Activated CD4-positive, alpha-beta T cell treated with anti-CD3 and anti-CD28 coated beads for 24 hours (primary cell): ENCODE measurements at regions not wholly inside any gene's neighbourhood (a gene's known extent, or its start where the extent isn't known, plus 50 kb on each side); places are given as distances from the start of the nearest gene placed in this dataset.

Source experiments
- DNase-seq, 2 donors: peaks; one replicate each; pipeline ENCODE4 v3.0.0-alpha.2; 2020; ENCODE audit warnings: low read depth in 2 of 2

DNA sequence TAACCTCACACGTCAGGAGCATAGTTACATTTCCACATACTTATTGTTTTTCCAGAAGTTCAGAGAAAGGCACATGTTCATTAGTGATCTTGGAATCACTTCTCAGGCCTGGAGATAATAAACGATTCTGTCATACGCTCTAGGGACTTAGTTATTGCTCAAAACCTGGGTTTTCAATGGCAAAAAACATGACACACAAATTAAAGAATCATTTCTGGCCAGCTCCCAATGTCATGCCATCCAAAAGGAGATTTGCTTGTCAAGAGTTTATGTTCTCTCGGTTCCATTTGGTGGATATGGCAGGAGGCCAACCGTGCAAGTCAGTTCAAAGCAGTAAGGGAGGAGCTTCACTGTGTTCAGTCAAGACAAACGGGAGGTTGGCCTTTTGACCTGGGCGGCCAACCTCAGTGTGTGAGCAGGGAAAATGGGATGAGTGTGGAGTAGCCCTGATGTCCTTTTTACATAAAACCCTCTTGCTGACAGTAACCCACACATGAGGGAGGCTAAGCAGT, 123.4 kb downstream of the NXNL2 start:
- no peak for DNase-seq

DNA sequence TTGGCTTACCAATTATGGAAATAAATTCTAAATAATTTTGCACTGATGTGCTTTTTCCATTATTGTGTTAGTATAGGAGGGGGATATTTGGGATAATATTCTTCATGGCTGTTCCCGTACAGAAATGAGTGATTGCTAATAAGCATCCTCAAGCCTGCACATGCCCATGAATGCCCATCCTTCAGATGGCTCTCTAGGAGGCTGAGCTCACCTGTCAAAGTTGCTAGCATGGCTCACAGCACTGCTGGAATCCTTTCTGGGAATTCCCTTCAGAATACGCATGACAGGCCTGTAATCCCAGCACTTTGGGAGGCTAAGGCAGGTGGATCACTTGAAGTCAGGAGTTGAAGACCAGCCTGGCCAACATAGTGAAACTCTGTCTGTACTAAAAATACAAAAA, 124.1 kb downstream of the NXNL2 start:
- no peak for DNase-seq

DNA sequence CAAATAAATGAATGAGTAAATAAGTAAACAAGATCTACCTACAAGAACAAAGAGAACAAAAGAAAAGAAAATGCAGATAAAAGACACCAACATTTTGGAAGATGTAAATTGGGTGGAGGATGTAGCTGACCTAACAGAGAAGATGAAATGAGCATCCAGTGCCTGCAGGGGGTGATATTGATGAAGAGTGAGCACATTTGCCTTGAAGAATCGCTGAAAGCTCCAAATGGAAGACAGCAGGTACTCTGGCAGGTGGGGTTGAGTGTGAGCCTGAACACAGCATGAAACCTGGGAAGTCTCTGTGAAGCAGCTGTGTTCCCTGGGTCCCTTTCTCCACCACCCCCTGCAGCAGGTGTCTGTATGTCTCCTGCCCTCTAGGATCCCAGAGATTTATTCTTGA, 125.6 kb downstream of the NXNL2 start:
- DNase-seq: no peak

DNA sequence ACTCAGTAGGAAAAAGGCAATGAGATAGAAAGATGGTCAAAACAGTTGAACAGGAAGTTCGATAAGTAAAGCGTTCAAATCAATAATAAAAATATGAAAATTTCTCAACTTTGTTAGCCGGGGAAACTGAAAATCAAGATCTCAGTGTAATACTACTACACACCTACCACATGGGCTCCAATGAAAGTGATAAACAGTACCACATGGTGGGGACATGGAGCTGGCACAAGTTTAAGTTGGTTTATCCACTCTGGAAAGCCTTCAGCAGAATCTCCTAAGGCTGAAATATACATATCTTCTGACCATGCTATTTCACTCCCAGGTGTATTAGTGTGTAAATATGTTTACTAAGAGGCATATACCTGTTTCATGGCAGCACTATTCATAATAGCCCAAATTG, 126.8 kb downstream of the NXNL2 start:
- no peak for DNase-seq

DNA sequence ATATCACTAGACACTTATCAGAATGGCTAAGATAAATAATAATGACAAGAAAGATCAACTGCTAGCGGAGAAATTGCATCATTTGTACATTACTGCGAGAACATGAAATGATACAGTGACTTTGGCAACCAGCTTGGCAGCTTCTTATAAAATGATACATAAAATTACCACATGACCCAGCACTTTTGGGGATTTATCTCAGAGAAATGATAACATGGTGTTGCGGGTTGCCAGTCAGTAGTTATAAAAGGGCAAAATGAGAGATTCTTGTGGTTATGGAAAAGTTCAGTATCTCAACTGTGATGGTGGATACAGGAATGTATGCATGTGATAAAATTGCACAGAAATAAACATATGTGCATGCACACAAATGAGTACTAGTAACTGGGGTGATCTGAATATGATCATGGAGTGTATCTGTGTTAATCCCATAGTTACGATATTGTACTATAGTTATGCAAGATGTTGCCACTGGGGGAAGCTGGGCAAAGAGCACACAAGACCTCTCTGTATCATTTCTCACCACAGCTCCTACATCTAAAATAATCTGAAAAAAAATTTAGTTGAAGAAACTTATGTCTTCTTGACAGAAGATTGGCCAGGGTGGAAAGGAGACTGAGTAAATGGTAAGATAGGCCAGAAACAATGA, 128.9 kb downstream of the NXNL2 start:
- no peak for DNase-seq

DNA sequence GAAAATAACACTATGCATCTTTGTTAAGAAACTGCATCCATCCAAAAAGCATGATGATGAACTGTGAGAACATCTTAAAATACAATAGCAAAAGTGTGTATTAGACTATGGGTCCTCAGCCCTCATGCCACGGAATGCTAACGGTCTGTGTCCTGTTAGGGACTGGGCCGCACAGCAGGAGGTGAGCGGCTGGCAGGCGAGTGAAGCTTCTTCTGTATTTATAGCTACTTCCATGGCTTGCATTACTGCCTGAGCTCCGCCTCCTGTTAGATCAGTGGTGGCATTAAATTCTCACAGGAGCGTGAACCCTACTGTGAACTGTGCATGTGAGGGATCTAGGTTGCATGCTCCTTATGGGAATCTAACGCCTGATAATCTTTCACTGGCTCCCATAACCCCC, 129.8 kb downstream of the NXNL2 start:
- DNase-seq: no peak

DNA sequence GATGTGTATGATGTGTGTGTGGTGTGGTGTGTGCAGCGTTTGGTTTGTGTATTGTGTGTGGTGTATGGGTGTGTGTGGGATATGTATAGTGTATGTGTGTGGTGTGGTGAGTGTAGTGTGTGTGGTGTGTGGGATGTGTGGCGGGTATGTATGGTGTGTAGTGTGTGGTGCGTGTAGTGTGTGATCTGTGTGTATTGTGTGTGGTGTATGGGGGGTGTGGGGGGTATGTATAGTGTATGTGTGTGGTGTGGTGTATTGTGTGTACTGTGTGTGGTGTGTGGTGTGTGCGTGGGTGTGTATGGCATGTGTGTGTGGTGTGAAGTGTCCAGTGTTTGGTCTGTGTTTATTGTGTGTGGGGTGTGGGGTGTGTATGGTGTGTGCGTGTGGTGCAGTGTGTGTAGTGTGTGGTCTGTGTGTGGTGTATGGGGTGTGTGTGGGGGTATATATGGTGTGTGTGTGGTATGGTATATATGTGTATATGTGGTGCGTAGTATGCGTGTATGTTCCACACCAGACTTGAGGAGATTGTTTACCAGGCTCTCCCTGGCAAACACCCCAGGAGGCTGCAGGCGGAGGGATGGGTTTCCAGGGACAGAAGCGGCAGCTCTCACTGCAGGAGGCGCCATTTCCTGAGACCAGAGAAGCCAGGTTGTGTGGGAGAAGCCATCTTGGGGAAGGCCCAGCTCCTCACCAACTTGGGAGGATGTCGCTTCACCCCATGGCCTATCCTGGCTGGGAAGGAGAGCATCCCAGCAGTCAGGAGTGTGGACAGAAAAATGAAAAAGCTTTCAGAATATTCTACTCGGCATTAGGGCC, 138.1 kb downstream of the NXNL2 start:
- no peak for DNase-seq

DNA sequence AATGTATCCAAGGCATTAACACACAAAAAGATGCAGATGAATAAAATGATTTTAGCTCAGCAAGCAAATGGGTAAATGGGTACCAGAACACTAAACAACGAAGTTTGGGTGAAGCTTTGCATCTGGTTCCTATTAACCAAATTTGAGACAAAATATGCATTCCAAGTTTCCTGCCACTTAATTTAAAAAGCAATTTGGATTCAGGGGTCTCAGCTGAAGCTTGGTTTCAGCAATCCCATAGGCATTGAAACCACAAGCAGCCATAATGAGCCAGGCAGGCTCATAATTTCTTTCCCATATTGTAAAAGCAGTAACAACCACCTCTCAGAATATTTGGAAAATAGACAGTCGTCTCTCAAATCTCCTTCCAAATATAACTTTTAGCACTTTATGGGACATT, 138.9 kb downstream of the NXNL2 start:
- DNase-seq: no peak

DNA sequence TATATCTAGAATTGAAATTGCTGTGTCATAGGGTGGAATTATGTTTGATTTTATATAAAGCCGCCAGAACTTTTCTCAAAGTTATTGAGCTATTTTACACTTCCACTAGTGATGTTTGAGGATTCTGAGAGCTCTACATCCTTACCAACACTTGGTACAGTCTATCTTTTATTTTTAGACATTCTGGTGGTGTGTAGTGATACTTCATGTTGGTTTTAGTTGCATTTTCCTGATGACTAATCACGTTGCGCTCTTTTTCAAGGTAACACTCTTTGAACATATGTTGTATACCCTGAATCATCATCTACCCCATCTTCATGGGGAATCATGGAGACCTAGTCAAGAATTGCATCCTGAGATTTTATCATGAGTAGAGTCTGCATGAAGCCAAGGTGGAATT, 141.7 kb downstream of the NXNL2 start:
- DNase-seq: no peak

DNA sequence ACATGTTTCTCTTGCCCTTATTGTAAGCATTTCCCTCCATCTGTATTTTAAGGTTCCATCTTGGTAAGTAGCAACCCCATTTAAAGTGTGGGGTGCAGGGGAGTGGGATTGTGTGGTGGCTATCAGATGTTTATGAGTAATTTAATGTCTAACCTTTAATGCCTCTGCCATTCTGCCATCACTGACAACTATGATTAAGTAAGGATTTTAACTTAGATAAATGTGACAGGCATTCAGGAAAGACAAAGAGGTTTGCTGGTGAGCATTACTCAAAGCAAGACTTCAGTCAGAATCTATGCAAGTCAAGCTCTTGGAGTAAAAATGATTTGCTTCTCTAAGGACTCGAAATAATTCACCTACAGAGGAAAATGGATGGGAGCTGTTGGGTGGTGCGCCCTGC, 143.0 kb downstream of the NXNL2 start:
- DNase-seq: no peak

DNA sequence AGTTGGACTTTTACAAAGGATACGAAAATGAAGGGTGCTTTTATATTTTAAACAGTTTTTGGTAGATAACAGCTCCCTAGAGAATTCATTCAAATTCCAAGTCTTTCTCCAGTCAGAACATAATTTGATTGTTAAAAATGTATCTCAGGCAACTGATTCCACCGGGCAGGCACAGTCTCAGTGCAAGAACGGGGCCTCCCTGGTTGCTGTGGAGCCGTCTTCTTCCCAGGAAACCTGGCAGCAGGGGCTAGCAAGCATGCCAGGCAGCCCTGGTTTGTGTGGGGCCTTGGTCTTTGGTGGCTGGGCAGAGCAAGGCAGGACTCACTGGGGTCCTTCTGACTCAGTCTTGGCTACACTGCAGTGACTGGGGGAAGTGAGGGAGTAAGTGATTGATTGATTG, 143.5 kb downstream of the NXNL2 start:
- DNase-seq: no peak

DNA sequence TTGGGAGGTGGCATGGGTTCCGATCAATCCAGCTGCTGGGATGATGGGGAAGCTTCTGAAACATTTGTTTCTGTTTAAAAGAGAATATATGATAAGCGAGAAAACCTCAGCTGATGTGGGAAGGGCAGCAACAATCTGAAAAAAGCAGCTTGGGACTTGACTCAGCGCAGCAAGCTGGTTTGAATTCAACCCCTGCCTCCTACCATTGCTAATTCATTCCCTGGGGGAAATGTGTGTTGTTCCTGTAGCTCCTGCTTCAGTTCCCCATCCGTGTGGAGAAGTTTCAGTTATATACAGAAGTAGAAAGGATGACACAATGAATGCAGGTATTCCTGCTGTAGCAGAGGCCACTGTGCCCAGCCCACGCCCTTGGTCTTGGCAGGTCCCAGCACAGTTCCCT, 145.1 kb downstream of the NXNL2 start:
- DNase-seq: no peak

DNA sequence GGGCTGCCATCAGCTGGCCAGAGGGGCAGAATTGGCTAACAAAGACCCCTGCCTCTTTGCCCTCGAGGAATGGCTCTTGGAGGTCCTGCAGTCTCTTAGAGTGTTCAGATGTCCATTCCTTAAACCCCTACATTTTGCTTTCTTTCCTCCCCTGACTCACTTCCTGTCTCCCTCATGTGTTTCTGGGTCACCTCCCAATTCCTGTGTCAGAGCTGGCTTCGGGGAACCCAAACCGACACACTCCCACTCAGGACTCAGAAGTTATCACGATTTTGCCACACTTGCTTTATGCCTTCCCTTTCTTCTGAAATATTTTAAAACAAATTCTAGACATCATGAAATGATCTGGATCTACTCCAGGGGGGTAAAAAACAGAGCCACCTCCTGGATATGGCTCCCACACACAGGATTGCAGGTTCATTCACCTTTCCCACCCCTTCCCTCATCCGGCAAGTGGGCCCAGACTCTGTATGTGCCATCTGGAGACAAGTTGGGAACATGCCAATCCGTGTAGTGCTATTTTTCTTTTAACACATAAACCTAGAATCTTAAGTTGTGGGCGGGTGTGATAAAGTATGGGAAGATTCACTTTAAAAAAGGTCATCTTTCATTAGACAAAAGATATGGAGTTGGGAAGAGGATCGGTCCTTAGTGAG, 145.7 kb downstream of the NXNL2 start:
- no peak for DNase-seq

DNA sequence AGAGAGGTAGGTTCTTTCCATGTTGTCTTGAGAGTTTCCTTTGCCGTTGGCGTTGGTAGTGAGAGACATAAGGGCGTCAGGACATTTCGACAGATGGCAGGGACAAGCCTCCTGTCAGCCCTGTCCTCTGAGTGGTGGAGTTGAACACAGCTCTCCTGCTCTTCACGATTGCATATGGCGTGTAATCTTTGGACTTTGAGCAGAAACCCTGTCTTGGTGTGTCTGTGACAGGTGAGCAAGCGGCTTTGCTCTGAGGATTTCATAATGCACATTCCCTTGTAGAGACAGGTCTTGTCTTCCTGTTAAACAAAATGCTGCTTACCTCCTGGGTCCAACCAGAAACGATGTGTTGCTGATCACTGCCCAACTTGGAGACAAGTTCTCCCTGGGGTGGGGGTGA, 146.5 kb downstream of the NXNL2 start:
- DNase-seq: no peak

DNA sequence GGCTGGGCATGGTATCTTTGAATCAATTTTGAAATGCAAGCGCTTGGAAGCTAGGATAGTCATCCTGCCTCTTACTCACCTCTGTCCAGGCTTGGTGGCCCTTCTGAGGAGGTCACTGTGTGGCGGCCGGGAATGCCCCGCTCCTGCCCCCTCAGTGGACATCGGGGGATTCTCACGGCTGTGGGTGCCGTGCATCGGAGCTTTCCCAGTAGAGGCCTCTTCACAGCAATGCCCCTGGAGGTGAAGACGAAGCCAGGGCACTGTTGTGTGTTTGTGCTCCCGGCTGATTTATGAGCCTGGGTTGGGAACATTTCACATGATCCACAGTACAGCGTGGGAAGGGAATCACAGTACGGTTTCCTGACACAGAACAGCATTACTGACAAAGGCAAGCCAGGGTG, 147.5 kb downstream of the NXNL2 start:
- DNase-seq: no peak

DNA sequence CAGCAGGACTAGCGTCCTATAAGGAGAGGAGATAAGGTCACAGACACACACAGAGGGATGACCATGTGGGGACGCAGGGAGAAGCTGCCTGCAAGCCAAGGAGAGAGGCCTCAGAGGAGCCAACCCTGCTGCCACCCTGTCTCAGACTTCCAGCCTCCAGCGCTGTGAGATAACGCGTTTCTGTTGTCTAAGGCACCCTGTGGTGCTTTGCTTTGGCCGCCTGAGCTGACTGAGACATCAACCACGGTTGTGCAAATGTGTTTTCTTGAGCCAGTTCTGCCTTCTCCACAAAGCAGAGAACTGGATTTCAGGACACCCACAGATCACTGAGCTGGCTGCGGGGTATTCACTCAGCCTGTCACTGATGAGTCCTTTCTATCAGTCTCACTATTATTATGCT, 149.1 kb downstream of the NXNL2 start:
- no peak for DNase-seq

DNA sequence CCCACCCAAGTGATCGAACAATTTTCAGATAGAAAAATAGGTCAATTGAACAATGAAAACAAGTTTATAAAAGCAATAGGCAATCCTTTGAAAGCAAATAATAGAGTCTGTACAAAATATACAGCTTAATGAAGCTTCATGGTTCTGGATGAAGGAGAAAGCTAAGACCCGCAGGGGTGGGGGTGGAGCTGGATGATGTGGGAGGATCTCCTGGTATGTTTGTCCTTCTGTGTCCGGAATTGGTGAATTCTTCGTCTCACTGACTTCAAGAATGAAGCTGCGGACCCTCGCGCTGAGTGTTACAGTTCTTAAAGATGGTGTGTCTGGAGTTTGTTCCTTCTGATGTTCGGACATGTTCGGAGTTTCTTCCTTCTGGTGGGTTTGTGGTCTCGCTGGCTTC, 149.9 kb downstream of the NXNL2 start:
- DNase-seq: no peak

DNA sequence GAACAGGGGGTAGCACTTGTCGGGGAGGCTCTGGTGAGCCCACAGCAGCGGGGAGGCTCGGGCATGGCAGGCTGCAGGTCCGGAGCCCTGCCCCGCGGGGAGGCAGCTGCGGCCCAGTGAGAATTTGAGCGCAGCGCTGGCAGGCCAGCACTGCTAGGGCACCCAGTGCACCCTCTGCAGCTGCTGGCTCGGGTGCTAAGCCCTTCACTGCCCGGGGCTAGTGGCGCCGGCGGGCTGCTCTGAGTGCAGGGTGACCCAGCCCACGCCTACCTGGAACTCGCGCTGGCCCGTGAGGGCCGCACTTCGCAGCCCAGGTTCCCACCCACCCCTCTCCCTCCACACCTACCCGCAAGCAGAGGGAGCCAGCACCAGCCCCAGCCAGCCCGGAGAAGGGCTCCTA, 151.0 kb downstream of the NXNL2 start:
- no peak for DNase-seq

DNA sequence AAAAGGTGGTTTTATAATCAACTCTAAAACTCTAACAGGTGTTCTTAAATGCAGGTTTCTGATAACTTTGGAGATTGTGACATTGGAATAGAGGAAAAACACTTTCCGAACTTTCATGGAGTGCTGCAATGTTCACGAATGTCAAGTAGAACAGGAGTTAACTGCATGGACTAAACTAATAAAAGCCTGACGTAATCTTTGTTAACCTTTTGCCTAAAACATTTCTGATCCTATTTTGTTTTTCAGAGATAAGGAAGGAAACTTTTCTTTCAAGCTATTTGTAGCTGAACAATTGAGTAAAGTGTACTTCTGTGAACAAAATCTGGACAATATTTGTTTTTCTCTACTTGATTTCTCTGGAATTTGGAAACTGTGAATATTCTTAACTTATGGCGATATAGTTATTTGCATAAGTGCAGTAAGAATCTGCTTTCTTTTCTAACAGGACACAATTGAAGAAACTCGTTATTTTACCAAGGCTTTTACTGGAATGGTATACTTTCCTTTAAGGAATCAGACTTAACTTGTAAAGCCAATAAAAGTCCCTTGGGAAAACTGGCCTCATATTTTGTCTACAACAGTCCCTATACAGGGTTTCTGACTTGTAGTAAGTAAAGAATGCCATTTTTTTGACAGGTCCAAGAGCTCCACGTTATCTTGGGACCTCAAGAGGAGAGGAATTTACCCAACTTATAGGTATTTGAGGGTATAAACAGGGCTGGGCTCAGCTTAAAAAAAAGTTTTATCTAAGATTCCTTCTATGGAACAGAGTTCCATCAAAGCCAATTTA, 154.7 kb downstream of the NXNL2 start:
- DNase-seq: no peak

DNA sequence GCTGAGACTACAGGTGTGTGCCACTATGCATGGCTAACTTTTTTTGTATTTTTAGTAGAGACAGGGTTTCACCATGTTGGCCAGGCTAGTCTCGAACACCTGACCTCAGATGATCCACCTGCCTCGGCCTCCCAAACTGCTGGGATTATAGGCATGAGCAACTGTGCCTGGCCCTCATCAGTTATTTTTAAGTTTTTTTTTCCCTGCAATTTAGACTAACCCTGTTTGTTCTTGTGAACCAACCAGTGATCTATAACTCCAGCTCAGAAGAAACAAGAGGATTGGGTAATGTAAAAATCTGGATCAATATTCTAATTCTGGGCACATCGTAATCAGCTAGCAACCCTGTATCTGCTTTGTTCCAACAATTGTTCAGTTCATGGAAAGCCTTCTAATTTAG, 155.7 kb downstream of the NXNL2 start:
- no peak for DNase-seq

DNA sequence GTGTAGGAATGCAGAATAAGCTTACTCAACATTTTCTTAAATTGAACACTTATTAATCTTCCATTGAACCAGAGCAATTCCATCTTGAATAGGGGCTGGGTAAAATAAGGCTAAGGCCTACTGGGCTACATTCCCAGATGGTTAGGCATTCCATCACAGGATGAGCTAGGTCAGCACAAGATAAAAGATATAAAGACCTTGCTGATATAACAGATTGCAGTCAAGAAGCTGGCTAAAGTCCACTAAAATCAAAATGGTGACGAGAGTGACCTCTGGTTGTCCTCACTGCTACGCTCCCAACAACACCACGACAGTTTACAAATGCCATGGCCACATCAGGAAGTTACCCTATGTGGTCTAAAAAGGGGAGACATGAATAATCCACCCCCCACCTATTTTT, 156.1 kb downstream of the NXNL2 start:
- no peak for DNase-seq

DNA sequence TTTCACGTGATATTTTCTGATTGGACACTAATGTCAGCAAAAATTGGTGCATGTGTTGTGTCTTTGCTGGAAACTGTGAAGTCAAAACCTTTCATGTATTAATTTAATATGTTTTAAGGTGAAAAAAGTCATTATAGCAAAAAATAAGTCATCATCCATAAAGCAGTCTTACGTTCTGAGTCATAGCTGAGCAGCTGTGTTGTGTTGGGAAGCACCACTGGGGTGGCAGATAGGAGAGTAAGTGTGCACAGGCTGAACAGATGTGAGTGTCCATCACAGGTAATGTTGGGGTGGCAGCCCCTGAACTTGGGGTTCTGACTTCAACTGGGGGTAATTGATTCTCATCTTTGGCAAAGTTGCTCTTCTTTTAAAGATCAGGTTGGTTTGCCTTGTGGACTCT, 156.8 kb downstream of the NXNL2 start:
- no peak for DNase-seq
